CD4-positive, alpha-beta T cell treated with Interleukin-6 for 4 hours (primary cell): ENCODE measurements at regions not wholly inside any gene's neighbourhood (a gene's known extent, or its start where the extent isn't known, plus 50 kb on each side); places are given as distances from the start of the nearest gene placed in this dataset.
"Not testable (repeated sequence)": the region's sequence is repeated elsewhere in the genome, so short reads cannot be mapped to it uniquely, and the experiment has no call there.

Experiments
- DNase-seq: peaks from one replicate; pipeline ENCODE4 v3.0.0-alpha.2; 2020; ENCODE audit warnings: mixed read lengths

DNA sequence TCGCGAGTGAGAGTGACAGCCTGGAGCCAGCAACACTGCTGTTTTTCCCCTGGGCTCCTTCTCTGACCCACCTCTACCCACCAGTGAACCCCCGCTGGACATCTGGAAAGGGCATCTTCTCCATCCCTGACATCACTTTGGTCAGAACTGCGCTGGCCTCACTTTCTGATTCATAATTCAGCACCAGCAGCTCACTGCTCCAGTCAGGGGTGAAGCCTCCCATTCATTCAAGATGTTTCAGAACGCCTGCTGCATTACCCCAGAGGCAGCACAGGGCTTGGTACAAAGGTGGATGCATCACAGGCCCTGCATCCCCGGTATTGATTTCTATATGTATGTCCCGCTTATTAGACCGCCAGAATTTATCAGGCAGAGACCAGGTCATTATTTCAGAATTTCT lies 182.8 kb upstream of the TSHZ3 start:
- DNase-seq: no peak

DNA sequence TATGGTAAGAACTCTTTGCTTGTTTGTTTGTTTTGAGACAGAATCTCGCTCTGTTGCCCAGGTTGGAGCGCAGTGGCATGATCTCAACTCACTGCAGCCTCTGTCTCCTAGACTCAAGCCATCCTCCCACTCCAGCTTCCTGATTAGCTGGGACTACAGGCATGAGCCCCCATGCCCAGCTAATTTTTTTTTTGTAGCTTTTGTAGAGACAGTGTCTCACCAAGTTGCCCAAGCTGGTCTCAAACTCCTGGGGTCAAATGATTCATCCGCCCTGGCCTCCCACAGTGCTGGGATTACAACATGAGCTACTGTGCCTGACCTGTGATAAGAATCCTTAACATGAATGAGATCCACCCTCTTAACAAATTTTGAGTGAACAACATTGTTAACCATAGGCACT lies 183.9 kb upstream of the TSHZ3 start:
- DNase-seq: no peak

GRCh38 chr19:31534231-31534630 lies 185.0 kb upstream of the TSHZ3 start:
- DNase-seq: no peak

DNA sequence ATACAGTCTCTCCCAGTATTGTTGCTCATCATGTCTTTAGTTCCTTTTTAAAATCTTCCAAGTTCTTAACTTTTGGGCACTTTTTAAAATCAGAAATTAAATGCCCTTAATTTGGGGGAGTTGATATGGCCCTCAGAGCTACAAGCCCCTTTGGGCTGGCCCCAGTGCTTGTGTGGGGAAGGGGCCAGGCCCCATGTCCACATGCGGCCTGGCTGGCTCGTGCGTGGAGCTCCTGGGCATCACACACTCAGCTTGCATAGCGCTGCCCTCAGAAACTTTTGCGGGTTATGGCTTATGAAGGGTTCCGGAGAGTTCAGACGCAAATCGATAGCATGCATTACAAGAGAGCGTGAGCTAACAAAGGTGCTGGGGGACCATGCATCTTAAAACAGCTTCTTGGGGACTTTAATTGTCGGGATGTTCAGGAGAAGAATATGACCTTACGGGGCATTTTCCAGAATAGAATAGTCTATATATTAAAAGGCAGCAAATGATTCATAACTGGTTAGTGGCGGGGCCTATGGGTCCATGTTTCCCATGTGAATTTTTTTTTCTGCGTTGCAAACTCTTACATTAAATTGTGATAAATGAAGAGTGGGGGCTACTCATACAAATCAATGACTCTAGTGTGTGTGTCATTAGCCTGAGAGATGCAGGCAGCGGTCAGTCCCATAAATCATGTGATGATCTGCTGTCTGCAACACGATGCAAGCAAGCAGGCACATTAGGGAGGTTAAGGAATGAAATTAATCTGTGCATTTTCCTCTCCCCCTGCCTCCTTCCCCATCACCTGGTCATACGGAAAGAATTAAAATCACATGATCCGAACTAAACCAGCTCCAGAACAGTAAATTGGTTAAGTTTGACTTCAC lies 185.8 kb upstream of the TSHZ3 start:
- DNase-seq: no peak

GRCh38 chr19:31535691-31536460 lies 186.6 kb upstream of the TSHZ3 start:
- no peak for DNase-seq

- DNase-seq: no peak
Observed at GRCh38 chr19:31537136-31537535, 187.9 kb upstream of the TSHZ3 start.

- not testable (repeated sequence) for DNase-seq
Observed at GRCh38 chr19:31537902-31538301, 188.7 kb upstream of the TSHZ3 start.

GRCh38 chr19:31538879-31539278 lies 189.6 kb upstream of the TSHZ3 start:
- DNase-seq: no peak

DNA sequence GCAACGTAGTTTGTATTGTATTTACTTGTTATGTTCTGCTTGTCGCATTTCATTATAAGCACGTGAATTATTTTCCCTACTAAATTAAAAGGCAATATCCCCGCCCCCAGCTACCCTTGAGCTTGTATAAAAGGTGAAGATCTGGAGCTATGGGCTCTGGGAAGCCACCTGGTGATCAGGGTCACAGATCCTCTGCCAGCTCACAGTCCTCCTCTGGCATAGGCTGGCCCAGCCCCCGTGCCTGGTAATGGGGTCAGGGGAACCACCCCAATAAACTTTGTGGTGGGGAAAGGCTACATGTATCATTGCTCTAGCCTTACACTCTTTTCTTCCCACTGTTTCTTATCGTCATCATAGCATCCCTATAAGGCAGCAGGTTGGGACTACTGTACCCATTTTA lies 190.2 kb upstream of the TSHZ3 start:
- no peak for DNase-seq

- DNase-seq: no peak
Observed at GRCh38 chr19:31541396-31541795, 192.2 kb upstream of the TSHZ3 start.

DNA sequence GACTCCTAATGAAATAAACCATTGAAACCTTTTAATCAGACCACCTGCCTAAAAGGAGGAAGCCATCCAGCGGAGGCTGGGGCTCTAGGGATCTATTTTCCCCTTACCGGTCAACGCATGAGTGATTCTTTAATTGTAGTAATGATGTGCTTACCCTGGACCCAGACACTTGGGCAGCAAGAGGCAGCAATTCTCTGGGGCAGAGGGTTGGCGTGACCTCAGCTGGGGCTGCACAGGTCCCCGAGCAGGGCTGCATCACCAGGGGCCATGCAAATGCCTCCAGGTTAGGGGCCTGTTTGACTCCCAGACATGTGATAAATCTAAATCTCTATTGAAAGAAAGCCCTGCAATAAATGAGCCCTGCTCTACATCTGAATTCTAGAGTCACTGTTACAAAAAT lies 194.2 kb upstream of the TSHZ3 start:
- DNase-seq: no peak

DNA sequence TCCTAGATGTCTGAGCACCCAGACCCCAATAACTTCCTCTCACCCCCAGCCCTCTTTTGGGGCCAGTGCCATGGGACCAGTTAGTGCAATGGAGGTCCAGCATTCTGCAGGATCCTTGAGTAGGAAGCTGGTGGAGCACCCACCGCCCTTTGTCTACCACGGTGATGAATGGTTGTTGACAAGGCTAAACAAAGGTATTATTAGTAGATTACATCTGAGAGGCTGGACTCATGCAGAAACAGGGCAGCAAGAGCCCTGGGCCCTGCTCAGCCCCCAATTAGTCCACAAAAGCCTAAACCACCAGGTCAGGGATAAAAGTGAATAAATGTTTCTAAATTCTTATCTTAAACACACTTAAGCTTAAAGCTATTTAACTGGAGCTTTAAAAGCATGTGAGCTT lies 196.5 kb upstream of the TSHZ3 start:
- no peak for DNase-seq

- no peak for DNase-seq
Observed at GRCh38 chr19:31546205-31546960, 197.1 kb upstream of the TSHZ3 start.

DNA sequence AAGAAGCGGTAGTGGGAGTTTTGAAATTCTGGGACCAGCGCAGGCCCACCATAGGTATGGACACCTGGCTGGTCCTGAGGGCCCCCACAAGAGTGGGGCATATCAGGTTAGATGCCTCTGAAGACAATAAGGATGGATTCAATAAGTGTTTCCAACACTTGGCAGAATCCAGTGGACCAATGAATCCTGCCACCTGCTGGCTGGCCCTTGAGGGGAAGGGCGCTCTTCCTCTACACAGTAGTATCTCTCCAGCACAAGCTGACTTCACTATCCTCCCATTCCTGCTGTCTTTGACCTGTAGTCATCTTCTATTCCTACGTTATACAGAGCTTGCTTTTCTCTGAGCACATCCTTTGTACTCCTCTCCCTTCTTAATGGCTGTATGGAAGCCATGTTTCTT lies 199.7 kb upstream of the TSHZ3 start:
- no peak for DNase-seq

- no peak for DNase-seq
Observed at GRCh38 chr19:31553112-31553845, 204.0 kb upstream of the TSHZ3 start.

DNA sequence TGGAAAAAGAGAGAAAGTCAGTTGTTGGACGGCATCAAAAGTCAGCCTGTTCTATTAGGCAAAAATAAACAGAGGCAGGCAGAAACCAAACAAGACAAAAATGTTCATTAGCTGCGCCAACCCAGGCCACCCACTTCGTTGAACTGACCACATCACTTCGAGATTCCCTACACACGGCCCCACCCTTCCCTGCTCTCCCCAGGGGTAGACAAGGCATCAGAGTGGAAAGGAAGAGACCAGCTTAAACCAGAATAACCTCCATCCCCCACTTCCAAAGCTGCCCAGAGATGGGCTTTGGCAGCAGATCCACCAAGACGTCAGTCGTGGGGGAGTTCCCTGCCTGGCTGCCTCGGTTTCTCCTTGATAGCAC lies 204.6 kb upstream of the TSHZ3 start:
- DNase-seq: no peak

DNA sequence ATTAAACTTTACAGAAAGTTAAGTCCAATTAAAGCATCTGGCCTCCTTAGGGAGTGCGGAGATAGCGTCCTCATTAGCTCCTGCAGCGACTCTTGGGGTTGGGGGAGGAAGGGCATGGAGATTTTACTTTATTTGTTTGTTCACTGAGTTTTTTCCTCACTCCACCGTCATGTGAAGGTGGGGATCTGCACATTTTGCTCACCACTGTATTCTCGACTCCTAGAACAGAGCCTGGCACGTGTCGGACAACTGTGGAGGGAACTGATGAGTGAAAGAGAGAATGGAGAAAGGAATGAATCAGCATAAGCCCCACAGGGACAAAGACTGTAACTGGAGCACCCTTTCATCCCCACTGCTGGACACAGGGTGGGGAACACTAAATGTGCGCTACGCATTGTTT lies 205.1 kb upstream of the TSHZ3 start:
- DNase-seq: no peak

DNA sequence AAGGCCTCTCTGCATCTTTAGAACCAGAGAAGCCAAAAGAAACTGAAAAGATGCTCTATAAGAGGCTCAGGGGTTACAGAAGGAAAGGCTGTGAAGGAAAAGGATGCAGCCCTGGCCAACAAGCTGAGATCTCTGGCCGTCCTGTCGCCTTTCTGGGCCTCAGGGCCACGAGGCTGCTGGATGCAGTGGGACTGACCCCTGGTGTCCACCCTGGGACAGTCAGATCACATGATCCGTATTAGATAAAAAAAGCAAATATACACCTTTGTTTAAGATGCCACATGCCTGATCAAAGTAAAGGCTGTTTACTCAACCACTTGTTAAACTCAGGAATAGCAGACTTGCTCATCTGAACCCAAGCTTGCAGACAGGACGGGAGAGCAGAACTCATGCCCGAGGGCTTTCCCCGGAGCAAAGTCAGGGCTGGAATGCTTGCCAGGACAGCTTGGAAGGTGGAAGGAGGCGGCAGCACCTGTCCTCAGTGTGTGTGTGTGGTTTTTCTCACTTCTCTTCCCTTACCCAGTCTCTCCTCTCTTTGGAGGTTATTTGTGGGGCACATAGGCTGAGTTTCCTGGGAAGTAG lies 206.5 kb upstream of the TSHZ3 start:
- DNase-seq: no peak

GRCh38 chr19:31559494-31559893 lies 210.3 kb upstream of the TSHZ3 start:
- no peak for DNase-seq

DNA sequence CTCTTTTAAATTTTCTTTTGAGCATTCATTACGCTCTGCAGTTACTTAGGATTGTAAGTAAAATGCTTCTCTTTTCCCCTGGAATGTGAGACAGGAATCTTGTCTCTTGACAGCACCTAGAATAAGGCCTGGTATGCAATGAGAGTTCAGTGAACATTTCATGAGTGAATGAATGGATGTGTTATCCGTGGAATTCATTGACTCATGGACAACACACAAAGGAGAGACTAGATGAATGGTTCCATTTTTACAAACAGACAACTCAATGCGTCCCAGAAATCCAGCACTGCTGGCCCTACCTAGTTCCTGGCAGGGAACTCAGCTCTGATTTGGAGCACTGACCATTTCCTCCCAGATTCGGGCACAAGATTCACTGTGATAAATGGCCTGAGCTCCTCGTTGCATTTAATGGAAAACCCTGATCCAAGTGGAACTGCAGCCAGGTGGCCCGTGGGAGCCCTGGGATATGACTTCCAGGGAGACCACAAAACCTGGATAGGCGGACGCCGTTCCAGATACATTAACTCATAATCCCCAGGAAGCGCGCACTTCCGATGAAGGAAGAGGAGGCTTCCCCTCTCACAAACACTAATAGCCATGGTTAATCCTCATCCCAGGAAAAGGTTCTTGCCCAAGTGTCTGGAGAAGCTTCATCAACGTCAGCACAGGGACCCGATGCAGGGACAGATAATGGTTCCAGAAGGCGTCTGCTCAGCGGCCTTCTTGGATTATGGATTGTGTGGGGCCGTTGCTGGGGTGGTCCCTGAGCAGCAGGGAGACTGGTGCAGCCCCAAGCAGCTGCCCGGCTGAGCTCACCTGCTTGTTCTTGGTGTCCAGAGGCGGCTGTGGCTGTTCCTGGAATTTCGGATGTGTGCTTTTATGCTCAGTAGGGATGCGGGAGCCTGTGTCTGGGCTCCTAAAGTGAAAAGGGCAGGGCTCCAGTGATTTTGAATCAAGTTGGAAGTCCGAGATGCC lies 211.1 kb upstream of the TSHZ3 start:
- DNase-seq: no peak

- DNase-seq: no peak
Observed at GRCh38 chr19:31562966-31563612, 213.9 kb upstream of the TSHZ3 start.
